HL-60 (cell line): ENCODE measurements at regions not wholly inside any gene's neighbourhood (a gene's known extent, or its start where the extent isn't known, plus 50 kb on each side); places are given as distances from the start of the nearest gene placed in this dataset.

ENCODE experiments used
- GABPA ChIP-seq: IDR thresholded peaks from 2 replicates; pipeline ENCODE4 v1.6.1; 2012; ENCODE audit warnings: low read depth
- POLR2AphosphoS5 ChIP-seq: IDR thresholded peaks from 2 replicates; pipeline ENCODE4 v1.6.1; 2012; ENCODE audit warnings: low read depth
- SPI1 ChIP-seq: IDR thresholded peaks from 2 replicates; pipeline ENCODE4 v1.6.1; 2012; ENCODE audit warnings: low read depth, mild to moderate bottlenecking, borderline replicate concordance
- TF ChIP-seq, protein P1 (sequence below): IDR thresholded peaks from one replicate; pipeline ENCODE4 v1.5.1; 2011; ENCODE audit warnings: low read length, control low read depth, inconsistent platforms; ENCODE audit not compliant: insufficient read depth
- TF ChIP-seq, protein P2 (sequence below): IDR thresholded peaks from 2 replicates; pipeline ENCODE4 v1.6.1; 2012; ENCODE audit warnings: low read depth; ENCODE audit not compliant: insufficient replicate concordance

DNA sequence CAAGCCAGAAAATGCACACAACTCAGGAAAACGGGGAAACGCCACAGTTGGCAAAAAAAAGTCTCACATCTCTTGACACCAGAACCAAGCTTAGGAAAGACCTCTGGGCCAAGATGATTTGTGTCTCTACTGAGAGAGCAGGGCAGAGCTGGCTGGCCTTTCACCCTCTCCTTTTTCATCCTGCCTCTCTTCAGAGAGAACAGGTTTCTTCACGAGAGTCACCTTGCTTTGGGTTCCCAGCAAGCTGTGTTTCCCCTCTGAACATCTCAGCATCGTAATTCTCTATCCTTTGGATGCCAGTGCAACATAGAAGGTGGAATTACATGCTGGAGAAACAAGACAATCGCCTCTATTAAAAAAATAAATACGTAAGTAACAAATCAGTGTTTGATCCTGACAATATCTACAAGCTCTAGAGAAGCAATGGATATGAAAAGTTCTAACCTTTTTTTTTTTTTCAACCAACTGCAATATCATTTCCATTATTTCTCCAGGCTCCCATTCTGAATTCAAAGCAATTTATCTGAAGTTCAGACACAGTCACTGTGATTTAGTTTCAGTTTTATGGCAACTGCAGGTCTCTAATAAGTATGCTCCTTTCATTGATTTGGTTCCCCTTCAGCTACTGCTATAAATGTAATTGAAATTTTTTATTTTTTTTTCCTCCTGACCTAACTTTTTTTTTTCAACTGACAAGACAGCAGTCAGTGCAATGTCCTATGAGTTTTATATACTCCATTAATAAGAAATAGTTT, 708.6 kb downstream of the DTWD2 start:
- TF ChIP-seq, protein P1, sequence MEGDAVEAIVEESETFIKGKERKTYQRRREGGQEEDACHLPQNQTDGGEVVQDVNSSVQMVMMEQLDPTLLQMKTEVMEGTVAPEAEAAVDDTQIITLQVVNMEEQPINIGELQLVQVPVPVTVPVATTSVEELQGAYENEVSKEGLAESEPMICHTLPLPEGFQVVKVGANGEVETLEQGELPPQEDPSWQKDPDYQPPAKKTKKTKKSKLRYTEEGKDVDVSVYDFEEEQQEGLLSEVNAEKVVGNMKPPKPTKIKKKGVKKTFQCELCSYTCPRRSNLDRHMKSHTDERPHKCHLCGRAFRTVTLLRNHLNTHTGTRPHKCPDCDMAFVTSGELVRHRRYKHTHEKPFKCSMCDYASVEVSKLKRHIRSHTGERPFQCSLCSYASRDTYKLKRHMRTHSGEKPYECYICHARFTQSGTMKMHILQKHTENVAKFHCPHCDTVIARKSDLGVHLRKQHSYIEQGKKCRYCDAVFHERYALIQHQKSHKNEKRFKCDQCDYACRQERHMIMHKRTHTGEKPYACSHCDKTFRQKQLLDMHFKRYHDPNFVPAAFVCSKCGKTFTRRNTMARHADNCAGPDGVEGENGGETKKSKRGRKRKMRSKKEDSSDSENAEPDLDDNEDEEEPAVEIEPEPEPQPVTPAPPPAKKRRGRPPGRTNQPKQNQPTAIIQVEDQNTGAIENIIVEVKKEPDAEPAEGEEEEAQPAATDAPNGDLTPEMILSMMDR: no peak
- no peak for TF ChIP-seq GABPA
- no peak for TF ChIP-seq POLR2AphosphoS5
- TF ChIP-seq, protein P2, sequence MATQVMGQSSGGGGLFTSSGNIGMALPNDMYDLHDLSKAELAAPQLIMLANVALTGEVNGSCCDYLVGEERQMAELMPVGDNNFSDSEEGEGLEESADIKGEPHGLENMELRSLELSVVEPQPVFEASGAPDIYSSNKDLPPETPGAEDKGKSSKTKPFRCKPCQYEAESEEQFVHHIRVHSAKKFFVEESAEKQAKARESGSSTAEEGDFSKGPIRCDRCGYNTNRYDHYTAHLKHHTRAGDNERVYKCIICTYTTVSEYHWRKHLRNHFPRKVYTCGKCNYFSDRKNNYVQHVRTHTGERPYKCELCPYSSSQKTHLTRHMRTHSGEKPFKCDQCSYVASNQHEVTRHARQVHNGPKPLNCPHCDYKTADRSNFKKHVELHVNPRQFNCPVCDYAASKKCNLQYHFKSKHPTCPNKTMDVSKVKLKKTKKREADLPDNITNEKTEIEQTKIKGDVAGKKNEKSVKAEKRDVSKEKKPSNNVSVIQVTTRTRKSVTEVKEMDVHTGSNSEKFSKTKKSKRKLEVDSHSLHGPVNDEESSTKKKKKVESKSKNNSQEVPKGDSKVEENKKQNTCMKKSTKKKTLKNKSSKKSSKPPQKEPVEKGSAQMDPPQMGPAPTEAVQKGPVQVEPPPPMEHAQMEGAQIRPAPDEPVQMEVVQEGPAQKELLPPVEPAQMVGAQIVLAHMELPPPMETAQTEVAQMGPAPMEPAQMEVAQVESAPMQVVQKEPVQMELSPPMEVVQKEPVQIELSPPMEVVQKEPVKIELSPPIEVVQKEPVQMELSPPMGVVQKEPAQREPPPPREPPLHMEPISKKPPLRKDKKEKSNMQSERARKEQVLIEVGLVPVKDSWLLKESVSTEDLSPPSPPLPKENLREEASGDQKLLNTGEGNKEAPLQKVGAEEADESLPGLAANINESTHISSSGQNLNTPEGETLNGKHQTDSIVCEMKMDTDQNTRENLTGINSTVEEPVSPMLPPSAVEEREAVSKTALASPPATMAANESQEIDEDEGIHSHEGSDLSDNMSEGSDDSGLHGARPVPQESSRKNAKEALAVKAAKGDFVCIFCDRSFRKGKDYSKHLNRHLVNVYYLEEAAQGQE: no peak
- TF ChIP-seq SPI1: no peak
